ENCODE measurements at regions not wholly inside any gene's neighbourhood (a gene's known extent, or its start where the extent isn't known, plus 50 kb on each side); places are given as distances from the start of the nearest gene placed in this dataset.

- TF ChIP-seq, protein P1, sequence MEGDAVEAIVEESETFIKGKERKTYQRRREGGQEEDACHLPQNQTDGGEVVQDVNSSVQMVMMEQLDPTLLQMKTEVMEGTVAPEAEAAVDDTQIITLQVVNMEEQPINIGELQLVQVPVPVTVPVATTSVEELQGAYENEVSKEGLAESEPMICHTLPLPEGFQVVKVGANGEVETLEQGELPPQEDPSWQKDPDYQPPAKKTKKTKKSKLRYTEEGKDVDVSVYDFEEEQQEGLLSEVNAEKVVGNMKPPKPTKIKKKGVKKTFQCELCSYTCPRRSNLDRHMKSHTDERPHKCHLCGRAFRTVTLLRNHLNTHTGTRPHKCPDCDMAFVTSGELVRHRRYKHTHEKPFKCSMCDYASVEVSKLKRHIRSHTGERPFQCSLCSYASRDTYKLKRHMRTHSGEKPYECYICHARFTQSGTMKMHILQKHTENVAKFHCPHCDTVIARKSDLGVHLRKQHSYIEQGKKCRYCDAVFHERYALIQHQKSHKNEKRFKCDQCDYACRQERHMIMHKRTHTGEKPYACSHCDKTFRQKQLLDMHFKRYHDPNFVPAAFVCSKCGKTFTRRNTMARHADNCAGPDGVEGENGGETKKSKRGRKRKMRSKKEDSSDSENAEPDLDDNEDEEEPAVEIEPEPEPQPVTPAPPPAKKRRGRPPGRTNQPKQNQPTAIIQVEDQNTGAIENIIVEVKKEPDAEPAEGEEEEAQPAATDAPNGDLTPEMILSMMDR (IDR thresholded peaks at IDR 0.05), result no peak
- no peak for TF ChIP-seq EZH2 (IDR thresholded peaks at IDR 0.05)
These were observed 401.8 kb downstream of the PREX1 start for GRCh38 chr20:48425817-48426612.
